PC-3 (cell line): ENCODE measurements at regions not wholly inside any gene's neighbourhood (a gene's known extent, or its start where the extent isn't known, plus 50 kb on each side); places are given as distances from the start of the nearest gene placed in this dataset.

Source experiments
- EZH2 ChIP-seq: fragments of 300-600 bp; sonication (generic); IDR thresholded peaks from one replicate; pipeline ENCODE4 v1.6.1; 2017; ENCODE audit warnings: antibody characterized with exemption, mild to moderate bottlenecking, low read length; ENCODE audit not compliant: unreplicated experiment
- EZH2phosphoT487 ChIP-seq: fragments of 300-600 bp; sonication (generic); IDR thresholded peaks from 2 replicates; pipeline ENCODE4 v1.6.1; 2018; ENCODE audit warnings: mild to moderate bottlenecking, antibody characterized with exemption, low read length, borderline replicate concordance

DNA sequence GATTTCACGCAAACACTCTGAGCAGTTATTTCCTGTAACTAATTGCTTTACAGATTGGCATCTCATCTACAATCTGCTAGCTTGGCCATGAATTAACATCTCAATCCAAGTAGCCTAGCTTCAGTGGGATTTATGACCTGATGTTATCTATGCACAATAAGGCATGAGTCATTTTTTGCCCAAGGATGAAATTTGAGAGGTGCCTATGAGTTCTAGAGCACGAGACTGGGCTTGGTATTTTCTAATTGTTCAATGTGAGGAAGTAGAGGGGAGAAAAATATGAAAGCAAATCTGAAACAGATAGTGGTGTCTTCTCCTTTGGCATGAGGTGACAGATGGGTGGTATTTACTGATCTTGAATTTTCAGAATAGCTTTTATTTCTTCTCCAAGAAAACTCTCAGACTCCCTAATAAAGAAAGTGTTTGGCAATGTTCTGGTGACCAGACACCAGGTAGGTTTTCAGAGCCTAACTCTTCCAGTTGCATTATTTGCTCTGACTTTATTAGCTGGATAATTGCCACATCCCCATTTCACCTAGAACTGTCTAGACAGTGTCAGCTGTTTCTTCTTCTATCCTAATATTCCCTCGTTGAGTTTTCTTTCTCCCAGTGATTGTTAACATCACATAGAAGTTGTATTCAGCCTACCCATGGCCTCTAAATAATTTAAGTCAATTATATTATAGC lies 301.0 kb upstream of the UMPS start:
- TF ChIP-seq EZH2 (no peak), EZH2phosphoT487 (no peak)
